ENCODE measurements at regions not wholly inside any gene's neighbourhood (a gene's known extent, or its start where the extent isn't known, plus 50 kb on each side); places are given as distances from the start of the nearest gene placed in this dataset.

- no peak for TF ChIP-seq CTCF (IDR thresholded peaks at IDR 0.05; ENCODE audit: insufficient read depth, low read depth, low read length, missing control alignments)
- H3K4me3 ChIP-seq (ENCODE audit: low read depth, low read length) = no peak overlapping the region
- no peak for DNase-seq (ENCODE audit: low read depth)
Measured at GRCh38 chr6:147007441-147007840, 196.8 kb upstream of the STXBP5 start.

- no peak for TF ChIP-seq CTCF (IDR thresholded peaks at IDR 0.05; ENCODE audit: insufficient read depth, low read depth, low read length, missing control alignments)
Measured at GRCh38 chr6:147009358-147009757, 194.9 kb upstream of the STXBP5 start.

GRCh38 chr6:147015674-147016073 is 188.5 kb upstream of the STXBP5 start:
- DNase-seq (ENCODE audit: low read depth) = no peak
- TF ChIP-seq CTCF (IDR thresholded peaks at IDR 0.05; ENCODE audit: insufficient read depth, low read depth, low read length, missing control alignments) = no peak
- H3K4me3 ChIP-seq (ENCODE audit: low read depth, low read length) = no peak overlapping the region

More at GRCh38 chr6:147009358-147009757, 194.9 kb upstream of the STXBP5 start:
- H3K4me3 ChIP-seq (ENCODE audit: low read depth, low read length) = no peak overlapping the region
- DNase-seq (ENCODE audit: low read depth) = no peak

- DNase-seq (ENCODE audit: low read depth) = no peak
- H3K4me3 ChIP-seq (ENCODE audit: low read depth, low read length) = no peak overlapping the region
- no peak for TF ChIP-seq CTCF (IDR thresholded peaks at IDR 0.05; ENCODE audit: insufficient read depth, low read depth, low read length, missing control alignments)
Measured at GRCh38 chr6:147016440-147016839, 187.8 kb upstream of the STXBP5 start.

GRCh38 chr6:147017153-147017552 is 187.1 kb upstream of the STXBP5 start:
- TF ChIP-seq CTCF (IDR thresholded peaks at IDR 0.05; ENCODE audit: insufficient read depth, low read depth, low read length, missing control alignments) = no peak
- no peak for DNase-seq (ENCODE audit: low read depth)
- no peak overlapping the region for H3K4me3 ChIP-seq (ENCODE audit: low read depth, low read length)

GRCh38 chr6:147019001-147019400 is 185.2 kb upstream of the STXBP5 start:
- H3K4me3 ChIP-seq (ENCODE audit: low read depth, low read length) = no peak overlapping the region
- no peak for DNase-seq (ENCODE audit: low read depth)
- no peak for TF ChIP-seq CTCF (IDR thresholded peaks at IDR 0.05; ENCODE audit: insufficient read depth, low read depth, low read length, missing control alignments)

- no peak for DNase-seq (ENCODE audit: low read depth)
- TF ChIP-seq CTCF (IDR thresholded peaks at IDR 0.05; ENCODE audit: insufficient read depth, low read depth, low read length, missing control alignments) = no peak
- no peak overlapping the region for H3K4me3 ChIP-seq (ENCODE audit: low read depth, low read length)
Measured at GRCh38 chr6:147022041-147022440, 182.2 kb upstream of the STXBP5 start.

Data from GM12865 (cell line).